A673 (cell line): ENCODE measurements at regions not wholly inside any gene's neighbourhood (a gene's known extent, or its start where the extent isn't known, plus 50 kb on each side); places are given as distances from the start of the nearest gene placed in this dataset.

Source experiments
- BruUV-seq: library from RNA; stranded (reverse); fragments of 400-500 nt; replicated peaks from 2 replicates; lab custom pipeline; 2021; lab: Mats Ljungman, UMichigan
- CTCF ChIA-PET: fragments of 300-600 bp; sonication (Branson Sonifier 250); formaldehyde crosslinking; loops from one replicate; lab custom pipeline; 2022; ENCODE audit warnings: antibody characterized with exemption; lab: Charles Lee
- POLR2A ChIA-PET: fragments of 300-600 bp; sonication (Branson Sonifier 250); formaldehyde crosslinking; loops from one replicate; lab custom pipeline; 2022; ENCODE audit warnings: antibody characterized with exemption; ENCODE audit not compliant: low non-redundant PET; lab: Charles Lee
- DNase-seq: peaks from one replicate; pipeline ENCODE4 v3.0.0-alpha.2; 2015; ENCODE audit warnings: low spot score
- H3K27ac ChIP-seq: fragments of 200-600 bp; sonication (generic); 2 replicates; pipeline ENCODE4 v1.5.1; 2016; ENCODE audit warnings: mixed run types, low read depth, mild to moderate bottlenecking, mixed read lengths, antibody characterized with exemption, low read length; ENCODE audit not compliant: poor library complexity, severe bottlenecking
- H3K27me3 ChIP-seq: fragments of 200-600 bp; sonication (generic); replicated peaks from 2 replicates; pipeline ENCODE4 v1.6.1; 2017; ENCODE audit warnings: mixed run types, low read depth, mild to moderate bottlenecking, mixed read lengths, antibody characterized with exemption, low read length; ENCODE audit not compliant: insufficient read depth, poor library complexity
- H3K36me3 ChIP-seq: fragments of 200-600 bp; sonication (generic); 2 replicates; pipeline ENCODE4 v1.6.1; 2016; ENCODE audit warnings: mixed run types, mild to moderate bottlenecking, mixed read lengths, antibody characterized with exemption, low read length; ENCODE audit not compliant: insufficient read depth, poor library complexity, severe bottlenecking
- H3K4me1 ChIP-seq: fragments of 200-600 bp; sonication (generic); 2 replicates; pipeline ENCODE4 v1.6.1; 2017; ENCODE audit warnings: mixed run types, mild to moderate bottlenecking, mixed read lengths, antibody characterized with exemption, low read length; ENCODE audit not compliant: insufficient read depth, poor library complexity, severe bottlenecking
- H3K4me3 ChIP-seq: fragments of 200-600 bp; sonication (generic); 2 replicates; pipeline ENCODE4 v1.5.1; 2016; ENCODE audit warnings: low read depth, mixed run types, mild to moderate bottlenecking, mixed read lengths, low read length; ENCODE audit not compliant: poor library complexity, severe bottlenecking
- H3K9me3 ChIP-seq: fragments of 200-600 bp; sonication (generic); 2 replicates; pipeline ENCODE4 v1.6.1; 2016; ENCODE audit warnings: mixed run types, low read depth, mild to moderate bottlenecking, mixed read lengths, antibody characterized with exemption, low read length; ENCODE audit not compliant: poor library complexity, severe bottlenecking
- CTCF ChIP-seq: fragments of 300-800, 200-600 bp; sonication (generic); conservative IDR thresholded peaks from 2 replicates; pipeline ENCODE4 v1.5.1; 2017; ENCODE audit warnings: low read depth, mild to moderate bottlenecking, antibody characterized with exemption, low read length, moderate library complexity, mixed read lengths
- EZH2 ChIP-seq: fragments of 200-600 bp; sonication (generic); IDR thresholded peaks from 2 replicates; pipeline ENCODE4 v1.6.1; 2017; ENCODE audit warnings: borderline replicate concordance, low read depth, mild to moderate bottlenecking, mixed read lengths, antibody characterized with exemption, low read length; ENCODE audit not compliant: poor library complexity, severe bottlenecking
- intact Hi-C: fragments of 100-400 bp; cut with micrococcal nuclease; formaldehyde crosslinking; loops from one replicate; pipeline ENCODE4 v1.10.0; 2022; ENCODE audit not compliant: unreplicated experiment

GRCh38 chr11:81916451-81916850, 817.2 kb downstream of the FAM181B start:
- no peak for DNase-seq
- no peaks in the 10 kb centered on the region for H3K36me3 ChIP-seq
- POLR2A ChIA-PET: interaction anchor here (0.7 kb wide), 1 partner anchor 316 kb away, joined by 3 read pairs; no protein-coding TSS in a partner anchor
- intact Hi-C loops: no loop called here
- no peak overlapping the region for H3K4me3 ChIP-seq
- H3K27ac ChIP-seq: no peak overlapping the region
- BruUV-seq: no TSS peak
- no peaks in the 10 kb centered on the region for H3K27me3 ChIP-seq
- CTCF ChIA-PET: no interaction called here
- TF ChIP-seq CTCF: no peak
- no peaks in the 10 kb centered on the region for H3K9me3 ChIP-seq
- H3K4me1 ChIP-seq: no peaks in the 10 kb centered on the region

- peak; percentile 14 for DNase-seq
- TF ChIP-seq EZH2 (no peak), CTCF (no peak)
- ChIA-PET POLR2A (no interaction called here), CTCF (no interaction called here)
- intact Hi-C loops: no loop called here
- Histone ChIP-seq H3K27me3 (no peaks in the 10 kb centered on the region), H3K4me3 (no peak overlapping the region), H3K9me3 (no peaks in the 10 kb centered on the region), H3K36me3 (no peaks in the 10 kb centered on the region), H3K4me1 (no peaks in the 10 kb centered on the region), H3K27ac (no peak overlapping the region)
- no TSS peak for BruUV-seq
Observed at GRCh38 chr11:81915045-81915444, 818.6 kb downstream of the FAM181B start.

GRCh38 chr11:81913793-81914192, 819.9 kb downstream of the FAM181B start:
- no TSS peak for BruUV-seq
- H3K36me3 ChIP-seq: no peaks in the 10 kb centered on the region
- H3K27me3 ChIP-seq: no peaks in the 10 kb centered on the region
- no peak for DNase-seq
- H3K4me1 ChIP-seq: no peaks in the 10 kb centered on the region
- ChIA-PET CTCF (no interaction called here), POLR2A (no interaction called here)
- no peak overlapping the region for H3K27ac ChIP-seq
- H3K4me3 ChIP-seq: no peak overlapping the region
- no peaks in the 10 kb centered on the region for H3K9me3 ChIP-seq
- TF ChIP-seq EZH2 (no peak), CTCF (no peak)
- intact Hi-C loops: no loop called here
